Right atrium auricular region (tissue), 2 donors: ENCODE measurements at regions not wholly inside any gene's neighbourhood (a gene's known extent, or its start where the extent isn't known, plus 50 kb on each side); places are given as distances from the start of the nearest gene placed in this dataset.
"Not testable (repeated sequence)": the region's sequence is repeated elsewhere in the genome, so short reads cannot be mapped to it uniquely, and the experiment has no call there.

Source experiments
- DNase-seq: peaks from one replicate; pipeline ENCODE4 v3.0.0-alpha.2; 2019; ENCODE audit warnings: low spot score
- H3K27ac ChIP-seq, 2 donors: fragments of 200-600 bp; sonication (generic); 1 replicate in 1 of 2; 2 replicates in 1 of 2; pipeline ENCODE4 v1.5.1; 2016 to 2019
- H3K27me3 ChIP-seq, 2 donors: fragments of 200-600 bp; sonication (generic); one replicate each; pipeline versions ENCODE4 v1.5.1 to v1.6.0; 2017 to 2019
- H3K36me3 ChIP-seq: fragments of 200-600 bp; sonication (generic); one replicate; pipeline ENCODE4 v1.5.1; 2016
- H3K4me1 ChIP-seq, 2 donors: fragments of 200-600 bp; sonication (generic); one replicate each; pipeline versions ENCODE4 v1.5.1 to v1.6.0; 2017 to 2019
- H3K4me3 ChIP-seq, 2 donors: fragments of 200-600 bp; sonication (generic); 1 replicate in 1 of 2; 2 replicates in 1 of 2; pipeline ENCODE4 v1.5.1; 2017 to 2019; ENCODE audit warnings: mild to moderate bottlenecking in 1 of 2, moderate library complexity in 1 of 2
- H3K9me3 ChIP-seq, 2 donors: fragments of 200-600 bp; sonication (generic); one replicate each; pipeline ENCODE4 v1.5.1; 2019
- CTCF ChIP-seq, 2 donors: fragments of 200-600 bp; sonication (generic); IDR thresholded peaks; one replicate each; pipeline ENCODE4 v1.5.1; 2019; ENCODE audit warnings: antibody characterized with exemption in 2 of 2

- no peak for TF ChIP-seq CTCF (IDR thresholded peaks at IDR 0.05)
- H3K9me3 ChIP-seq: peaks cover 0 to 15% of the 10 kb centered on the region in 2 donors
- no peaks in the 10 kb centered on the region for H3K27me3 ChIP-seq
- H3K4me3 ChIP-seq: no peak overlapping the region
- DNase-seq: no peak
- H3K27ac ChIP-seq: no peak overlapping the region
- no peaks in the 10 kb centered on the region for H3K4me1 ChIP-seq
- no peaks in the 10 kb centered on the region for H3K36me3 ChIP-seq
These were observed 109.4 kb downstream of the PDHA2 start for GRCh38 chr4:95949136-95949765.

GRCh38 chr4:95949808-95950207, 109.9 kb downstream of the PDHA2 start:
- Histone ChIP-seq H3K27ac (no peak overlapping the region), H3K4me3 (no peak overlapping the region), H3K36me3 (no peaks in the 10 kb centered on the region), H3K27me3 (no peaks in the 10 kb centered on the region), H3K9me3 (peaks cover 0 to 15% of the 10 kb centered on the region in 2 donors), H3K4me1 (no peaks in the 10 kb centered on the region)
- no peak for TF ChIP-seq CTCF (IDR thresholded peaks at IDR 0.05)
- DNase-seq: no peak

GRCh38 chr4:95952538-95952937, 112.6 kb downstream of the PDHA2 start:
- not testable (repeated sequence) for H3K36me3 ChIP-seq, H3K4me3 ChIP-seq, H3K27me3 ChIP-seq, H3K27ac ChIP-seq, H3K4me1 ChIP-seq, DNase-seq, H3K9me3 ChIP-seq

- H3K4me1 ChIP-seq: no peaks in the 10 kb centered on the region
- H3K4me3 ChIP-seq: no peak overlapping the region
- no peak for TF ChIP-seq CTCF (IDR thresholded peaks at IDR 0.05)
- no peak overlapping the region for H3K27ac ChIP-seq
- H3K9me3 ChIP-seq: no peaks in the 10 kb centered on the region
- H3K27me3 ChIP-seq: no peaks in the 10 kb centered on the region
- no peaks in the 10 kb centered on the region for H3K36me3 ChIP-seq
- no peak for DNase-seq
These were observed 116.2 kb downstream of the PDHA2 start for GRCh38 chr4:95956094-95956493.

GRCh38 chr4:95957054-95957453, 117.2 kb downstream of the PDHA2 start:
- H3K9me3 ChIP-seq: no peaks in the 10 kb centered on the region
- H3K36me3 ChIP-seq: no peaks in the 10 kb centered on the region
- TF ChIP-seq CTCF (IDR thresholded peaks at IDR 0.05): no peak
- no peak overlapping the region for H3K4me3 ChIP-seq
- H3K4me1 ChIP-seq: no peaks in the 10 kb centered on the region
- no peak for DNase-seq
- H3K27me3 ChIP-seq: no peaks in the 10 kb centered on the region
- no peak overlapping the region for H3K27ac ChIP-seq

GRCh38 chr4:95957759-95958158, 117.9 kb downstream of the PDHA2 start:
- Histone ChIP-seq H3K4me1 (no peaks in the 10 kb centered on the region), H3K27ac (no peak overlapping the region), H3K4me3 (no peak overlapping the region), H3K27me3 (no peaks in the 10 kb centered on the region), H3K36me3 (no peaks in the 10 kb centered on the region), H3K9me3 (no peaks in the 10 kb centered on the region)
- no peak for TF ChIP-seq CTCF (IDR thresholded peaks at IDR 0.05)
- DNase-seq: no peak
